Loucy (cell line): ENCODE measurements at regions not wholly inside any gene's neighbourhood (a gene's known extent, or its start where the extent isn't known, plus 50 kb on each side); places are given as distances from the start of the nearest gene placed in this dataset.

ENCODE experiments used
- EZH2phosphoT487 ChIP-seq: fragments of 200-600 bp; IDR thresholded peaks from 2 replicates; pipeline ENCODE4 v1.6.1; 2018; ENCODE audit warnings: antibody characterized with exemption, mild to moderate bottlenecking, moderate library complexity, borderline replicate concordance
- TF ChIP-seq, protein P1 (sequence below): fragments of 200-600 bp; sonication (generic); conservative IDR thresholded peaks from 2 replicates; pipeline ENCODE4 v1.5.1; 2014; ENCODE audit warnings: mild to moderate bottlenecking, antibody characterized with exemption, low read length

- TF ChIP-seq, protein P1, sequence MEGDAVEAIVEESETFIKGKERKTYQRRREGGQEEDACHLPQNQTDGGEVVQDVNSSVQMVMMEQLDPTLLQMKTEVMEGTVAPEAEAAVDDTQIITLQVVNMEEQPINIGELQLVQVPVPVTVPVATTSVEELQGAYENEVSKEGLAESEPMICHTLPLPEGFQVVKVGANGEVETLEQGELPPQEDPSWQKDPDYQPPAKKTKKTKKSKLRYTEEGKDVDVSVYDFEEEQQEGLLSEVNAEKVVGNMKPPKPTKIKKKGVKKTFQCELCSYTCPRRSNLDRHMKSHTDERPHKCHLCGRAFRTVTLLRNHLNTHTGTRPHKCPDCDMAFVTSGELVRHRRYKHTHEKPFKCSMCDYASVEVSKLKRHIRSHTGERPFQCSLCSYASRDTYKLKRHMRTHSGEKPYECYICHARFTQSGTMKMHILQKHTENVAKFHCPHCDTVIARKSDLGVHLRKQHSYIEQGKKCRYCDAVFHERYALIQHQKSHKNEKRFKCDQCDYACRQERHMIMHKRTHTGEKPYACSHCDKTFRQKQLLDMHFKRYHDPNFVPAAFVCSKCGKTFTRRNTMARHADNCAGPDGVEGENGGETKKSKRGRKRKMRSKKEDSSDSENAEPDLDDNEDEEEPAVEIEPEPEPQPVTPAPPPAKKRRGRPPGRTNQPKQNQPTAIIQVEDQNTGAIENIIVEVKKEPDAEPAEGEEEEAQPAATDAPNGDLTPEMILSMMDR: no peak
- TF ChIP-seq EZH2phosphoT487: no peak
These were observed 170.7 kb upstream of the PUDP start for GRCh38 chrX:7318661-7319060.
